C4-2B (cell line): ENCODE measurements at regions not wholly inside any gene's neighbourhood (a gene's known extent, or its start where the extent isn't known, plus 50 kb on each side); places are given as distances from the start of the nearest gene placed in this dataset.

Experiments
- ZFX ChIP-seq: fragments of 450-650 bp; IDR thresholded peaks from 2 replicates; pipeline ENCODE4 v1.6.1; 2017
- TF ChIP-seq, protein P1 (sequence below): fragments of 450-650 bp; conservative IDR thresholded peaks from 2 replicates; pipeline ENCODE4 v1.5.1; 2017; ENCODE audit warnings: mild to moderate bottlenecking

DNA sequence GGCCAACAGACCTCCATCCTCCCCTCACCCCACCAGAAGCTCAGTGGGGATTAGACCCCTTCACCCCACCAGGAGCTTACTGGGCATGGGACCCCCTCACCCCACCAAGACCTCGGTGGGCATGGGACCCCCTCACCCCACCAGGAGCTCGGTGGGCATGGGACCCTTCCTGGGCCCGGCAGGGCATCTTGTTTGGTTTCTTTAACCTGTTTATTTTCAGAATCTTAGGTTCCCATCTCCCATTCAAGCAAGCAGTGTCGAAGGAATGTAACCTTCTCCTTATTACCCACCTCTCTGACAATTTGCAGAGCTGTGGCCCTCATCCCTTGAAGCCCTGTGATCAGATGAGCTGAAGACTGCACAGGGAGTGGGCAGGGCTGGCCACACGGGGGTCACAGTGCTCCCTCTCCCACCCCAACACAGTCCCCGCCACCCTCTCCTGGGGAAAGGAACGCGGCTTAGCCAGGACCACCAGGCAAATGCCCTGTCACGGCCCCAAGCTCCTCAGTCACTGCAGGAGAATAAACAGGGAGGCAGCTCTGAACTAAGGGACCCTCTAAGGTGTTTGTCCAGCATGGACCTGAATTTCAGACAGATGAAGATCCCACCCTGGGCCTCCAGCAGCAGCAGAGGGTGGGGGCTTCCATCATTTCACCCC is 330.0 kb downstream of the NPHP4 start:
- TF ChIP-seq, protein P1, sequence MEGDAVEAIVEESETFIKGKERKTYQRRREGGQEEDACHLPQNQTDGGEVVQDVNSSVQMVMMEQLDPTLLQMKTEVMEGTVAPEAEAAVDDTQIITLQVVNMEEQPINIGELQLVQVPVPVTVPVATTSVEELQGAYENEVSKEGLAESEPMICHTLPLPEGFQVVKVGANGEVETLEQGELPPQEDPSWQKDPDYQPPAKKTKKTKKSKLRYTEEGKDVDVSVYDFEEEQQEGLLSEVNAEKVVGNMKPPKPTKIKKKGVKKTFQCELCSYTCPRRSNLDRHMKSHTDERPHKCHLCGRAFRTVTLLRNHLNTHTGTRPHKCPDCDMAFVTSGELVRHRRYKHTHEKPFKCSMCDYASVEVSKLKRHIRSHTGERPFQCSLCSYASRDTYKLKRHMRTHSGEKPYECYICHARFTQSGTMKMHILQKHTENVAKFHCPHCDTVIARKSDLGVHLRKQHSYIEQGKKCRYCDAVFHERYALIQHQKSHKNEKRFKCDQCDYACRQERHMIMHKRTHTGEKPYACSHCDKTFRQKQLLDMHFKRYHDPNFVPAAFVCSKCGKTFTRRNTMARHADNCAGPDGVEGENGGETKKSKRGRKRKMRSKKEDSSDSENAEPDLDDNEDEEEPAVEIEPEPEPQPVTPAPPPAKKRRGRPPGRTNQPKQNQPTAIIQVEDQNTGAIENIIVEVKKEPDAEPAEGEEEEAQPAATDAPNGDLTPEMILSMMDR, result no peak
- no peak for TF ChIP-seq ZFX
